Tibial artery (tissue), 4 donors: ENCODE measurements at regions not wholly inside any gene's neighbourhood (a gene's known extent, or its start where the extent isn't known, plus 50 kb on each side); places are given as distances from the start of the nearest gene placed in this dataset.

ENCODE experiments used
- DNase-seq, 2 donors: peaks; one replicate each; pipeline ENCODE4 v3.0.0-alpha.2; 2019
- H3K27ac ChIP-seq, 2 donors: fragments of 200-600 bp; sonication (generic) in 1 of 2; 1 replicate in 1 of 2; 2 replicates in 1 of 2; pipeline ENCODE4 v1.5.1; 2018 to 2019; ENCODE audit warnings: mild to moderate bottlenecking in 1 of 2
- H3K27me3 ChIP-seq, 2 donors: fragments of 200-600 bp; sonication (generic) in 1 of 2; one replicate each; pipeline versions ENCODE4 v1.5.1 to v1.6.0; 2016 to 2019
- H3K36me3 ChIP-seq, 3 donors: fragments of 200-600 bp; sonication (generic) in 2 of 3; one replicate each; pipeline ENCODE4 v1.5.1; 2016 to 2019; ENCODE audit warnings: mild to moderate bottlenecking in 2 of 3
- H3K4me1 ChIP-seq, 4 donors: fragments of 200-600 bp; sonication (generic) in 2 of 4; 1 replicate in 3 of 4; 2 replicates in 1 of 4; pipeline ENCODE4 v1.5.1; 2016 to 2019
- H3K4me3 ChIP-seq, 2 donors: fragments of 200-600 bp; sonication (generic) in 1 of 2; 1 replicate in 1 of 2; 2 replicates in 1 of 2; pipeline ENCODE4 v1.5.1; 2018 to 2019; ENCODE audit warnings: mild to moderate bottlenecking in 2 of 2
- H3K9me3 ChIP-seq, 3 donors: fragments of 200-600 bp; sonication (generic) in 1 of 3; one replicate each; pipeline ENCODE4 v1.5.1; 2016 to 2019
- CTCF ChIP-seq, 2 experiments: fragments of 200-600 bp in 1 of 2; fragments of 450-650 bp in 1 of 2; IDR thresholded peaks; one replicate each; pipeline ENCODE4 v1.5.1; 2017 to 2019; ENCODE audit warnings: antibody characterized with exemption in 2 of 2, mild to moderate bottlenecking in 1 of 2, moderate library complexity in 1 of 2
- intact Hi-C: fragments of 100-400 bp; cut with DNase I; formaldehyde crosslinking; loops from one replicate; pipeline ENCODE4 v1.15.0; 2023; ENCODE audit warnings: low total_unique reads

GRCh38 chr2:199696048-199696447 is 154.9 kb downstream of the FTCDNL1 start:
- H3K4me1 ChIP-seq, result no peaks in the 10 kb centered on the region
- no peaks in the 10 kb centered on the region for H3K9me3 ChIP-seq
- H3K27ac ChIP-seq, result no peak overlapping the region
- no peak for TF ChIP-seq CTCF (IDR thresholded peaks at IDR 0.05)
- intact Hi-C loops, result no loop called here
- no peak for DNase-seq
- H3K36me3 ChIP-seq, result no peaks in the 10 kb centered on the region
- H3K27me3 ChIP-seq, result no peaks in the 10 kb centered on the region
- no peak overlapping the region for H3K4me3 ChIP-seq

GRCh38 chr2:199693861-199694260 is 157.1 kb downstream of the FTCDNL1 start:
- intact Hi-C loops, result no loop called here
- TF ChIP-seq CTCF (IDR thresholded peaks at IDR 0.05), result no peak
- no peaks in the 10 kb centered on the region for H3K4me1 ChIP-seq
- DNase-seq, result no peak
- no peak overlapping the region for H3K4me3 ChIP-seq
- H3K9me3 ChIP-seq, result no peaks in the 10 kb centered on the region
- no peaks in the 10 kb centered on the region for H3K36me3 ChIP-seq
- no peaks in the 10 kb centered on the region for H3K27me3 ChIP-seq
- no peak overlapping the region for H3K27ac ChIP-seq

GRCh38 chr2:199692489-199692888 is 158.5 kb downstream of the FTCDNL1 start:
- no peak overlapping the region for H3K27ac ChIP-seq
- intact Hi-C loops, result no loop called here
- H3K36me3 ChIP-seq, result no peaks in the 10 kb centered on the region
- no peaks in the 10 kb centered on the region for H3K4me1 ChIP-seq
- no peak for DNase-seq
- TF ChIP-seq CTCF (IDR thresholded peaks at IDR 0.05), result no peak
- no peak overlapping the region for H3K4me3 ChIP-seq
- no peaks in the 10 kb centered on the region for H3K9me3 ChIP-seq
- H3K27me3 ChIP-seq, result no peaks in the 10 kb centered on the region

- H3K4me1 ChIP-seq, result no peaks in the 10 kb centered on the region
- H3K27ac ChIP-seq, result no peak overlapping the region
- intact Hi-C loops, result no loop called here
- no peak overlapping the region for H3K4me3 ChIP-seq
- DNase-seq, result no peak
- no peaks in the 10 kb centered on the region for H3K36me3 ChIP-seq
- no peak for TF ChIP-seq CTCF (IDR thresholded peaks at IDR 0.05)
- no peaks in the 10 kb centered on the region for H3K9me3 ChIP-seq
- H3K27me3 ChIP-seq, result no peaks in the 10 kb centered on the region
Observed at GRCh38 chr2:199690225-199690624, 160.8 kb downstream of the FTCDNL1 start.

- H3K27ac ChIP-seq, result no peak overlapping the region
- no peak overlapping the region for H3K4me3 ChIP-seq
- TF ChIP-seq CTCF (IDR thresholded peaks at IDR 0.05), result no peak
- H3K27me3 ChIP-seq, result no peaks in the 10 kb centered on the region
- no peak for DNase-seq
- no peaks in the 10 kb centered on the region for H3K4me1 ChIP-seq
- intact Hi-C loops, result no loop called here
- no peaks in the 10 kb centered on the region for H3K9me3 ChIP-seq
- H3K36me3 ChIP-seq, result no peaks in the 10 kb centered on the region
Observed at GRCh38 chr2:199685669-199686068, 165.3 kb downstream of the FTCDNL1 start.

GRCh38 chr2:199684832-199685231 is 166.2 kb downstream of the FTCDNL1 start:
- H3K27me3 ChIP-seq, result no peaks in the 10 kb centered on the region
- H3K4me1 ChIP-seq, result no peaks in the 10 kb centered on the region
- intact Hi-C loops, result no loop called here
- TF ChIP-seq CTCF (IDR thresholded peaks at IDR 0.05), result no peak
- H3K36me3 ChIP-seq, result no peaks in the 10 kb centered on the region
- no peaks in the 10 kb centered on the region for H3K9me3 ChIP-seq
- H3K27ac ChIP-seq, result no peak overlapping the region
- DNase-seq, result no peak
- no peak overlapping the region for H3K4me3 ChIP-seq
